SK-N-MC (cell line): ENCODE measurements at regions not wholly inside any gene's neighbourhood (a gene's known extent, or its start where the extent isn't known, plus 50 kb on each side); places are given as distances from the start of the nearest gene placed in this dataset.

ENCODE experiments used
- EZH2 ChIP-seq: fragments of 200-600 bp; sonication (generic); IDR thresholded peaks from one replicate; pipeline ENCODE4 v1.6.1; 2017; ENCODE audit warnings: antibody characterized with exemption
- POLR2AphosphoS5 ChIP-seq: IDR thresholded peaks from 2 replicates; pipeline ENCODE4 v1.6.1; 2012; ENCODE audit warnings: mild to moderate bottlenecking, low read depth, low read length, borderline replicate concordance

DNA sequence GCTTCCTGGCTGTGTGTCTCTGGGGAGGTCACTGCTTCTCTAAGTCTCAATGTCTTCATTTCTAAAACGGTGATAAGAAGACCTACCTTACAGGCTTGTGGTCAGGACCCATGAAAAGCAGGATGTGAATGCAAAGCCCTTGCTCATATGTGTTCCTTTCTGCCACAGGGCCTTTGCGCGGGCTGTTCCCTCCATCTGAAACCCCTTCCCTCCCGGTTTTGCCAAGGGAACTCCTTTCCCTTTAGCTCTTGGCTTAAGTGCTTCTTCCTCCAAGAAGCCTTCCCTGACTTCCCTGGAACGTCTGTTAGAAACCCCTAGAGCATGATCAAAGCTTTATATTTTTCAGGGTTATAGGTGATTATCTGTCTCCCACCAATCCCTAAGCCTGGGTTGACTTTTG is 147.2 kb upstream of the PTPN1 start:
- TF ChIP-seq POLR2AphosphoS5 (no peak), EZH2 (no peak)
